ENCODE measurements at regions not wholly inside any gene's neighbourhood (a gene's known extent, or its start where the extent isn't known, plus 50 kb on each side); places are given as distances from the start of the nearest gene placed in this dataset.

- no peak for TF ChIP-seq CTCF (IDR thresholded peaks at IDR 0.05; ENCODE audit: extremely low read depth in 1 of 2, insufficient read depth in 1 of 2, low read depth in 1 of 2, low read length in 2 of 2)
- no peak for TF ChIP-seq POLR2AphosphoS5 (IDR thresholded peaks at IDR 0.05; ENCODE audit: insufficient read depth, low read depth, low read length)
- TF ChIP-seq EZH2 (IDR thresholded peaks at IDR 0.05; ENCODE audit: borderline replicate concordance, low read depth, low read length, severe bottlenecking), result no peak
- no peak for TF ChIP-seq POLR2A (IDR thresholded peaks at IDR 0.05; ENCODE audit: low read depth, low read length)
- no peak for TF ChIP-seq MAX (IDR thresholded peaks at IDR 0.05; ENCODE audit: insufficient read depth, insufficient read length)
- no peak for TF ChIP-seq MYC (IDR thresholded peaks at IDR 0.05; ENCODE audit: low read depth, low read length)
- no peak for TF ChIP-seq JUN (IDR thresholded peaks at IDR 0.05; ENCODE audit: borderline replicate concordance, insufficient read depth, insufficient read length, low read depth)
- no peak for TF ChIP-seq FOS (IDR thresholded peaks at IDR 0.05; ENCODE audit: borderline replicate concordance, insufficient read depth, low read length)
Measured at GRCh38 chr10:128472196-128472595, 346.0 kb upstream of the MKI67 start.
